GM23338 (cell line): ENCODE measurements at regions not wholly inside any gene's neighbourhood (a gene's known extent, or its start where the extent isn't known, plus 50 kb on each side); places are given as distances from the start of the nearest gene placed in this dataset.

Experiments
- ATAC-seq: fragments of 200-7000 bp; cut with Tn5 transposase; 3 replicates; pipeline ENCODE4 v1.9.1; 2020
- DNase-seq: peaks from one replicate; pipeline ENCODE4 v3.0.0-alpha.2; 2015; ENCODE audit warnings: low spot score
- H2AFZ ChIP-seq: fragments of 200-600 bp; sonication (generic); 2 replicates; pipeline ENCODE4 v1.8.0; 2016; ENCODE audit warnings: antibody characterized with exemption, mild to moderate bottlenecking, moderate library complexity
- H3F3A ChIP-seq: fragments of 200-600 bp; sonication (generic); replicated peaks from 2 replicates; pipeline ENCODE4 v1.8.0; 2017; ENCODE audit warnings: antibody characterized with exemption, mixed run types, low read depth
- H3K27ac ChIP-seq: fragments of 200-600 bp; sonication (generic); 2 replicates; pipeline ENCODE4 v1.6.1; 2016; ENCODE audit warnings: low read depth
- H3K27me3 ChIP-seq: fragments of 200-600 bp; sonication (generic); 2 replicates; pipeline ENCODE4 v1.8.0; 2016; ENCODE audit warnings: mild to moderate bottlenecking, mixed run types, moderate library complexity; ENCODE audit not compliant: insufficient read depth
- H3K36me3 ChIP-seq: fragments of 200-600 bp; sonication (generic); 2 replicates; pipeline ENCODE4 v1.8.0; 2016; ENCODE audit warnings: mild to moderate bottlenecking; ENCODE audit not compliant: insufficient read depth
- H3K4me1 ChIP-seq: fragments of 200-600 bp; sonication (generic); 2 replicates; pipeline ENCODE4 v1.8.0; 2016; ENCODE audit warnings: mild to moderate bottlenecking, moderate library complexity; ENCODE audit not compliant: insufficient read depth
- H3K4me2 ChIP-seq: fragments of 200-600 bp; sonication (generic); 2 replicates; pipeline ENCODE4 v1.7.1; 2017; ENCODE audit warnings: mixed run types
- H3K4me3 ChIP-seq: fragments of 200-600 bp; sonication (generic); 2 replicates; pipeline ENCODE4 v1.6.1; 2016; ENCODE audit warnings: mixed run types
- H3K79me2 ChIP-seq: fragments of 200-600 bp; sonication (generic); replicated peaks from 2 replicates; pipeline ENCODE4 v1.8.0; 2017; ENCODE audit warnings: mild to moderate bottlenecking; ENCODE audit not compliant: insufficient read depth
- H3K9me2 ChIP-seq: fragments of 200-600 bp; sonication (generic); 2 replicates; pipeline ENCODE4 v1.8.0; 2017; ENCODE audit not compliant: insufficient read depth
- H4K20me1 ChIP-seq: fragments of 200-600 bp; sonication (generic); replicated peaks from 2 replicates; pipeline ENCODE4 v1.8.0; 2017; ENCODE audit warnings: mild to moderate bottlenecking; ENCODE audit not compliant: insufficient read depth
- H3K27ac Mint-ChIP-seq: 2 replicates; pipeline ENCODE4 v1.8.0; 2020; ENCODE audit warnings: inconsistent platforms, mild to moderate bottlenecking, moderate library complexity, mixed read lengths
- H3K27me3 Mint-ChIP-seq: 3 replicates; pipeline ENCODE4 v1.8.0; 2022; ENCODE audit warnings: low read depth, mild to moderate bottlenecking, moderate library complexity, mixed read lengths, inconsistent platforms; ENCODE audit not compliant: insufficient read depth, poor library complexity
- H3K36me3 Mint-ChIP-seq: 3 replicates; pipeline ENCODE4 v1.8.0; 2021; ENCODE audit warnings: low read depth, mild to moderate bottlenecking, inconsistent platforms, moderate library complexity, mixed read lengths
- H3K4me1 Mint-ChIP-seq: 3 replicates; pipeline ENCODE4 v1.8.0; 2020; ENCODE audit warnings: mild to moderate bottlenecking, inconsistent platforms, mixed read lengths
- H3K4me3 Mint-ChIP-seq: 3 replicates; pipeline ENCODE4 v1.8.0; 2021; ENCODE audit warnings: moderate library complexity, mild to moderate bottlenecking, inconsistent platforms, mixed read lengths
- H3K9me3 Mint-ChIP-seq: 3 replicates; pipeline ENCODE4 v1.8.0; 2020; ENCODE audit warnings: moderate library complexity, mild to moderate bottlenecking, inconsistent platforms, mixed read lengths
- ETS1 ChIP-seq: IDR thresholded peaks from 2 replicates; pipeline ENCODE4 v1.6.1; 2016; ENCODE audit warnings: antibody characterized with exemption
- EZH2phosphoT487 ChIP-seq: fragments of 200-600 bp; sonication (generic); IDR thresholded peaks from one replicate; pipeline ENCODE4 v1.8.1; 2018; ENCODE audit warnings: antibody characterized with exemption; ENCODE audit not compliant: unreplicated experiment
- JUNB ChIP-seq: IDR thresholded peaks from one replicate; pipeline ENCODE4 v1.6.1; 2016; ENCODE audit warnings: antibody characterized with exemption; ENCODE audit not compliant: unreplicated experiment
- NANOG ChIP-seq: IDR thresholded peaks from 2 replicates; pipeline ENCODE4 v1.6.1; 2016; ENCODE audit warnings: antibody characterized with exemption, borderline replicate concordance
- POLR2AphosphoS5 ChIP-seq: IDR thresholded peaks from 2 replicates; pipeline ENCODE4 v1.6.1; 2016; ENCODE audit warnings: antibody characterized with exemption, low read depth
- STAT1 ChIP-seq: IDR thresholded peaks from one replicate; pipeline ENCODE4 v1.6.1; 2016; ENCODE audit warnings: antibody characterized with exemption; ENCODE audit not compliant: unreplicated experiment
- ZNF114 ChIP-seq: fragments of 250-450 bp; sonication (Bioruptor Pico); IDR thresholded peaks from 2 replicates; pipeline ENCODE4 v1.5.0; 2020; ENCODE audit warnings: mild to moderate bottlenecking, moderate library complexity
- ZNF331 ChIP-seq: fragments of 250-450 bp; sonication (Bioruptor Pico); IDR thresholded peaks from 2 replicates; pipeline ENCODE4 v1.5.0; 2020; ENCODE audit warnings: low read depth, mild to moderate bottlenecking, moderate library complexity
- TF ChIP-seq, protein P1 (sequence below), 2 experiments: fragments of 200-600 bp in 1 of 2; sonication (generic) in 1 of 2; conservative IDR thresholded peaks; 2 replicates each; pipeline versions ENCODE4 v1.5.1 to v1.6.1; 2016 to 2017; ENCODE audit warnings: antibody characterized with exemption in 2 of 2, low read depth in 2 of 2, mild to moderate bottlenecking in 2 of 2, moderate library complexity in 1 of 2
- TF ChIP-seq, protein P2 (sequence below): IDR thresholded peaks from one replicate; pipeline ENCODE4 v1.6.1; 2018; ENCODE audit warnings: antibody characterized with exemption; ENCODE audit not compliant: unreplicated experiment

DNA sequence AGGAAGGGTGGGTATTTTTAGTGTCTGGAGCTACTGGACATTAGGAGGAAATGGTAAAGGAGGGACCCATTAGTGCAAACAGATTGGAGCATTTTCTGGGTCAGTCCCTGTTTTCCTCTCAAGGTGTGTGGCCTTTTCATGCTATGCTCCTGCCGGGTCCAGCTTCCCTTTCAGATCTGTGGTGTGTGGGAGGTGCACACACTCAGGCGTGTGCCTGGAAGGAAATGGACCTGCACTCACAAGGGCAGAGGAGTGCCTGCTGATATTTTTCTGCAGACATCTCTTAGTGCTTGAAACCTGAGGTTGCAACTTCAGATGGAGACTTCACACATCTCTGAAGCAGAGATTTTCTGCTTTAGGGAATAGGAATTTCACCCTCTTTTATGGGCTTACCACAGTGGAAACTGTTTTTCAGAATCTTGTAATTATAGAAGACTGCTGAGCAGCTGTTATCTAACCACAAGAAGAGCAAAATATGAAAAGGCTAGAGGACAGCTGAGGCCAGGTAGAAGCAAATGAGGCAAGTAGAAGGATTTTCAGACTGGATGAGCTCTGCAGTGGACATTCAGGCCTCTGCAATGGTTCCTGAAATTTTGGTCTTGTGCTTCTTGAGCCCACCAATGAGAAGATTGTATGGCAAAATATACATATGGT lies 764.3 kb downstream of the QKI start (continued):
- TF ChIP-seq, protein P1, sequence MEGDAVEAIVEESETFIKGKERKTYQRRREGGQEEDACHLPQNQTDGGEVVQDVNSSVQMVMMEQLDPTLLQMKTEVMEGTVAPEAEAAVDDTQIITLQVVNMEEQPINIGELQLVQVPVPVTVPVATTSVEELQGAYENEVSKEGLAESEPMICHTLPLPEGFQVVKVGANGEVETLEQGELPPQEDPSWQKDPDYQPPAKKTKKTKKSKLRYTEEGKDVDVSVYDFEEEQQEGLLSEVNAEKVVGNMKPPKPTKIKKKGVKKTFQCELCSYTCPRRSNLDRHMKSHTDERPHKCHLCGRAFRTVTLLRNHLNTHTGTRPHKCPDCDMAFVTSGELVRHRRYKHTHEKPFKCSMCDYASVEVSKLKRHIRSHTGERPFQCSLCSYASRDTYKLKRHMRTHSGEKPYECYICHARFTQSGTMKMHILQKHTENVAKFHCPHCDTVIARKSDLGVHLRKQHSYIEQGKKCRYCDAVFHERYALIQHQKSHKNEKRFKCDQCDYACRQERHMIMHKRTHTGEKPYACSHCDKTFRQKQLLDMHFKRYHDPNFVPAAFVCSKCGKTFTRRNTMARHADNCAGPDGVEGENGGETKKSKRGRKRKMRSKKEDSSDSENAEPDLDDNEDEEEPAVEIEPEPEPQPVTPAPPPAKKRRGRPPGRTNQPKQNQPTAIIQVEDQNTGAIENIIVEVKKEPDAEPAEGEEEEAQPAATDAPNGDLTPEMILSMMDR (conservative IDR thresholded peaks at IDR 0.05; ENCODE audit: low read depth in 2 of 2): no peak
- TF ChIP-seq POLR2AphosphoS5 (no peak), ZNF331 (CRISPR knock-in tag) (no peak), JUNB (no peak), ETS1 (no peak), NANOG (no peak), EZH2phosphoT487 (no peak)
- TF ChIP-seq, protein P2, sequence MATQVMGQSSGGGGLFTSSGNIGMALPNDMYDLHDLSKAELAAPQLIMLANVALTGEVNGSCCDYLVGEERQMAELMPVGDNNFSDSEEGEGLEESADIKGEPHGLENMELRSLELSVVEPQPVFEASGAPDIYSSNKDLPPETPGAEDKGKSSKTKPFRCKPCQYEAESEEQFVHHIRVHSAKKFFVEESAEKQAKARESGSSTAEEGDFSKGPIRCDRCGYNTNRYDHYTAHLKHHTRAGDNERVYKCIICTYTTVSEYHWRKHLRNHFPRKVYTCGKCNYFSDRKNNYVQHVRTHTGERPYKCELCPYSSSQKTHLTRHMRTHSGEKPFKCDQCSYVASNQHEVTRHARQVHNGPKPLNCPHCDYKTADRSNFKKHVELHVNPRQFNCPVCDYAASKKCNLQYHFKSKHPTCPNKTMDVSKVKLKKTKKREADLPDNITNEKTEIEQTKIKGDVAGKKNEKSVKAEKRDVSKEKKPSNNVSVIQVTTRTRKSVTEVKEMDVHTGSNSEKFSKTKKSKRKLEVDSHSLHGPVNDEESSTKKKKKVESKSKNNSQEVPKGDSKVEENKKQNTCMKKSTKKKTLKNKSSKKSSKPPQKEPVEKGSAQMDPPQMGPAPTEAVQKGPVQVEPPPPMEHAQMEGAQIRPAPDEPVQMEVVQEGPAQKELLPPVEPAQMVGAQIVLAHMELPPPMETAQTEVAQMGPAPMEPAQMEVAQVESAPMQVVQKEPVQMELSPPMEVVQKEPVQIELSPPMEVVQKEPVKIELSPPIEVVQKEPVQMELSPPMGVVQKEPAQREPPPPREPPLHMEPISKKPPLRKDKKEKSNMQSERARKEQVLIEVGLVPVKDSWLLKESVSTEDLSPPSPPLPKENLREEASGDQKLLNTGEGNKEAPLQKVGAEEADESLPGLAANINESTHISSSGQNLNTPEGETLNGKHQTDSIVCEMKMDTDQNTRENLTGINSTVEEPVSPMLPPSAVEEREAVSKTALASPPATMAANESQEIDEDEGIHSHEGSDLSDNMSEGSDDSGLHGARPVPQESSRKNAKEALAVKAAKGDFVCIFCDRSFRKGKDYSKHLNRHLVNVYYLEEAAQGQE: no peak

- Mint-ChIP-seq H3K36me3 (peaks cover 12% of the 10 kb centered on the region; the same call in 2 of the 3 replicates), H3K4me3 (no peak overlapping the region), H3K27me3 (peaks cover 8% of the 10 kb centered on the region), H3K27ac (no peak overlapping the region), H3K9me3 (peaks cover 15% of the 10 kb centered on the region), H3K4me1 (peaks cover 23% of the 10 kb centered on the region)
- no peak for DNase-seq
- no peak overlapping the region for H3K4me3 ChIP-seq
- no peak overlapping the region for H3K27ac ChIP-seq
- H3K4me2 ChIP-seq: no peak overlapping the region
- H3K27me3 ChIP-seq: no peaks in the 10 kb centered on the region
- no peaks in the 10 kb centered on the region for H4K20me1 ChIP-seq
- H3K36me3 ChIP-seq: no peaks in the 10 kb centered on the region
- no peaks in the 10 kb centered on the region for H3K79me2 ChIP-seq
- H2AFZ ChIP-seq: no peak overlapping the region
- peaks cover 17% of the 10 kb centered on the region; the same call in 1 of the 2 replicates for H3K9me2 ChIP-seq
- peaks cover 8% of the 10 kb centered on the region; the same call in 1 of the 2 replicates for H3K4me1 ChIP-seq
- no peaks in the 10 kb centered on the region for H3F3A ChIP-seq
- no peak for ATAC-seq
- TF ChIP-seq POLR2AphosphoS5 (no peak), STAT1 (no peak), ZNF114 (CRISPR knock-in tag) (no peak)
- TF ChIP-seq, protein P1 (conservative IDR thresholded peaks at IDR 0.05; ENCODE audit: low read depth in 2 of 2): no peak
Observed at GRCh38 chr6:164169355-164169754, 754.8 kb downstream of the QKI start.
